Middle frontal gyrus (tissue), 1 donor: ENCODE measurements at regions not wholly inside any gene's neighbourhood (a gene's known extent, or its start where the extent isn't known, plus 50 kb on each side); places are given as distances from the start of the nearest gene placed in this dataset.
"Not testable (repeated sequence)": the region's sequence is repeated elsewhere in the genome, so short reads cannot be mapped to it uniquely, and the experiment has no call there.

Experiments used
- DNase-seq: peaks from one replicate; pipeline ENCODE4 v3.0.0-alpha.2; 2015; ENCODE audit warnings: low spot score; ENCODE audit errors: extremely low spot score

DNA sequence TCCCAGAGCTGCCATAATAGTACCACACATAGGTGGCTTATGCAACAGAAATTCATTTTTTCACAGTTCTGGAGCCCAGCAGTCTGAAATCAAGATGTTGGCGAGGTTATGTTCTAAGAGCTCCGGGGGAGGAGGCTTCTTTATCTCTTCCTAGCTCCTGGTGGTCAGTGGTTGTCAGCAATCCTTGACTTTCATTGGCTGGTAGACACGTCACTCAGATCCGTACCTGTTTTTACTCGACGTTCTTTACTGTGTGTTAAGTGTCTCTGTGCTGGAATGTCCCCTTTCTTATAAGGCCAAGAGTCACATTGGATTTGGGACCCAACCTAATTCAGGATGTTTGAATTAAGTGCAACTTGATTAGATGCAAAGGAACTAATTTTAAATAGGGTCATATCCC is 218.5 kb upstream of the CNTN3 start:
- no peak for DNase-seq

DNA sequence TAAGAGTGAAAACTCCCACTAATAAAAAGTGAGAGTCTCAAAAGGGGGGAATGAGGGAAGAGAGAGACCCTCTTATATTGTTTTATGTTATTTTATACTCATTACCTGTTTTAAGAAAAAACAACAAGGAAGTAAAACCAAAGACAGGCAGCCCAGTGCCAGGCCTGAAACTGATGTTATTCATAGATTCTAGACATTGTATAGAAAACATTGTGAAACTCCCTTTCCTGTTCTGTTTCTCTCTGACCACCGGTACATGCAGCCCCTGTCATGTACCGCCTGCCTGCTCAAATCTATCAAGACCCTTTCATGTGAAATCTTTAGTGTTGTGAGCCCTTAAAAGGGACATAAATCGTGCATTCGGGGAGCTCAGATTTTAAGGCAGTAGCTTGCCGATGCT is 216.4 kb upstream of the CNTN3 start:
- DNase-seq = not testable (repeated sequence)

DNA sequence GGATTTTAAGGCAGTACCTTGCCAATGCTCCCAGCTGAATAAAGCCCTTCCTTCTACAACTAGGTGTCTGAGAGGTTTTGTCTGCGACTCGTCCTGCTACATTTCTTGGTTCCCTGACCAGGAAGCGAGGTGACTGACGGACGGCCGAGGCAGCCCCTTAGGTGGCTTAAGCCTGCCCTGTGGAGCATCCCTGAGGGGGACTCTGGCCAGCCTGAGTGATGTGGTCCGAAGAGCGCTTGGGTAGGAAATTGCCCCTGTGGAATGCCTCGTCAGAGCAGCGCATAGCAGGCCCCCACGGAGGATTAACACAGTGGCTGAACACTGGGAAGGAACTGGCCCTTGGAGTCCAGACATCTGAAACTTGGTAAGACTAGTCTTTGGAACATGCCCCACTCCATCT is 210.9 kb upstream of the CNTN3 start:
- not testable (repeated sequence) for DNase-seq

DNA sequence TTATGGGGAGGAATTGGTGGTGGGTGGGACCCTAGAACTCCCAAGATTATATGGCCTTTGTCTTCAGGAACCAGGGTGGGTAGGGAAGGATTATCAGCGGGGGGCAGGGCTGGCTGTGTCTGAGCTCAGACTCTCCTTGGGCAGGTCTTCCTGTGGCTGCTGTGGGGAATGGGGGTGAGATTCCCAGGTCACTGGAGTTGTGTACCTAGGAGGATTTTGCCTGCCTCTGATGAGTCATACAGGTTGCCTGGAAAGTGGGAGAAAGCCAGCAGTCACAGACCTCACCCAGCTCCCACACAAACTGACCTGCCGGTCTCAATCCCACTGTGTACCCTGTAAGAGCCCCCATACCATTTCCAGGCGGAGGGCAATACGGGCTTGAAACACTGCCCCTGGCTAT is 209.9 kb upstream of the CNTN3 start:
- DNase-seq = no peak

DNA sequence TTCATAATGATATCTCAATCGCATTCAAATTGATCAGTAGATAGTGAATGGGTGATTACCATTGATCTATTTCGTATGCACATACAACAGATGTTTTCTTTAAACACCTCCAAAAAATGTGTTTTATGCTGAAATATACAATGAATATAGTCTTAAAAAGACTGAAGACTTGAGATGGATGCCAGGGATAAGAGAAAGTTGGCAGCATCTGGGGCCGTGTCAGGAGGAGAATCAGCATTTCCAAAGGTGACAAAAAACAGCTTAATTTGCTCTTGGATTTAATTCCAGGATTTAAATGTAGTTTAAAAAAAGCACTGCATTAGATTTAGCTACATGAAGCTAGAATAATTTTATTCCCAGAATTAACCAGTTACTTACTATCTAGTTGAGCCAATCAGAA is 199.7 kb upstream of the CNTN3 start:
- peak; percentile 30 for DNase-seq

DNA sequence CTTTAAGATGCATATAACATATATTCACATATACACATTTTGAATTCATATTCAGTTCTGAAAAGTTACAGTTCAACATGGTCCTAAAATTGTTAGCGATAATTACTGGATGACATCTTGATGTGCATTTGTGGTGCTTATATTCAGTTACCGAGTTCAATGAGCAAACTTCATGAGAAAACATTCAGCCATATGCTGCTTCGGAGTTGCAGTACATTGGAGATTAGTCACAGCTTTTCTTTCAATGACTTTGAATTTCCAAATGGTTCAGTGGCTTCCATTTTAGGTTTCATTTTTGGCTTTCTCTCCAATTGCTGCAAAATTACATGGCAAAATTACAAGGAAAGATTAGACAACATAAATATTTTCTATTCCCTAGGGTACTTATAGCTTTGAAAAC is 198.3 kb upstream of the CNTN3 start:
- DNase-seq = no peak

DNA sequence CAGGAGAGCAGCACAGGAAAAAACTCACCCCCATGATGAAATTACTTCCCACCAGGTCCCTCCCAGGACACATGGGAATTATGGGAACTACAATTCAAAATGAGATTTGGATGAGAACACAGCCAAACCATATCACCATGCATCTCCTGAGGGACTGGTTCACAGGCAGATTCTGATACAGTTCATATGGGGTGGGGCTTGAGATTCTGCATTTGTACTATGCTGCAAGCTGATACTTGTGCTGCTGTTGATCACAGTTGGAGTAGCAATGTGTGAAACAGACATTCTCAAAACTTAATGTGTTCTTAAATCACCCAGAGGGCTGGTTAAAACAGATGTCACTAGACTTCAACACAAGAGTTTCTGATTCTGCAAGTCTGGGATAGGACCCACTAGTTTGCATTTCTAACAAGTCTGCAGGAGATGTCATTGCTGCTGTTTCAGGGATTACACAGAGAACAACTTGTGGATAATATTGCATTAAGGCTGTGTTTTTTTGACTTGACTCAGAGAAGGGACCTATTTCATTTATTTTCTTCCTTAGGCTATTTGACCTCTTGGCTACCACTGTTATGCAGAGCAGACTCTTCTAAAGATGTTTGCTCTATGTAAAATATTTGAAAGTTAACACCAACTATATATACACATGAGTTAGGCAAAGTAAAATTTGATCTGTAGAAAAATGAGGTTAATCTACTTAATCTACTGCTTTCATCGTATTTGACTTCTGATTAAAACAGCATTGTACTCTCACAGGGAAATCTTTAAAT is 194.2 kb upstream of the CNTN3 start:
- DNase-seq = no peak

DNA sequence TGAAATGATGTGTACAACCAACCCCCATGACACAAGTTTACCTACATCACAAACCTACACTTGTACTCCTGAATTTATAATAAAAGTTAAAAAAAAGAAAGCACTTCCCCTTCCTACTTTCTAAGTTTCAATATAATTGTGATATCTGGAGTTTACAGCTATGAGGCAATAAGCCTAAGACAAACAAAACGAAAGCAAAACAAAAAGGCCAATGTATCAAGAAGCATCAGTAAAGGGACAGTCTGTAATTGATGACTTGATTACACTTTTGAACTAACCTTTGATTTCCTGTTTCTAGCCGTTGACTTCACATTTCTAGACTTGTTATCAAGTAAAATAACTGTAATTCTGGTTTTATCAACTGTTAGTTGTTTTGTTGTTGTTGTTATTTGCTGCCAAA is 187.5 kb upstream of the CNTN3 start:
- no peak for DNase-seq

DNA sequence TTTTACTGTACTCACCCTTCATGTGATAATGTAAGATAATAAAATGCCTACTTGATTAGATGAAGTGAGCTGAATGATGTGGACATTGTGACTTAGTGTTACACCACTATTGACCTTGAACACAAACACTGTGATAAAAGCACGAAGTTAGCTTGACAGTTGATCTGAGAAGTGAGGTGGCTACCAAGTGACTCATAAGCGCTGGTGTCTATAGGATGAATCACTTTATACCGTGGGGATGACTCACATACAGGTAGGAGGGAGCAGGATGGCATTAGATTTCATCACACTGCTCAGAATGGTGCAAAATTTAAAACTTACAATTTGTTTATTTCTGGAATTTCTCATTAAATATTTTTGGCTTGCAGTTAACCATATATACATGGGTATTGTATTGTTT is 174.7 kb upstream of the CNTN3 start:
- DNase-seq = no peak

DNA sequence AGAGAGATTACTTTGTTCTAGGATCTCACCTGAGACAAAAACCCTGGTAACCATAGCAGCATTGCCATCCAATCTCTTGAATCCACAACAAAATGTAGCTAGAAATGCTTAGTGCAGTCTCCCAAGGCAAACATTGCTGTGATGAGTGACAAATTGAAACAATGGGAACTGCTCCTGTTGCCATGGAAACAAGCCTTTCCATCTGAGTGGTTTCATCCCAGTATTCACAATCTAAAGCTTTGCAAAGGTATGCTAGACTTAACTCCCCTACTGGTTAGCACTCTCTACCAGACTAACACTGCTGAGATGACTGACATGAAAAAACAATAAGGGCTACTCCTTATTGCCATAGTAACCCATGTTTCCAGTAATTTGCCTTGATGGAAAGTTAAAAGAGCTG is 172.6 kb upstream of the CNTN3 start:
- peak; percentile 7 for DNase-seq

DNA sequence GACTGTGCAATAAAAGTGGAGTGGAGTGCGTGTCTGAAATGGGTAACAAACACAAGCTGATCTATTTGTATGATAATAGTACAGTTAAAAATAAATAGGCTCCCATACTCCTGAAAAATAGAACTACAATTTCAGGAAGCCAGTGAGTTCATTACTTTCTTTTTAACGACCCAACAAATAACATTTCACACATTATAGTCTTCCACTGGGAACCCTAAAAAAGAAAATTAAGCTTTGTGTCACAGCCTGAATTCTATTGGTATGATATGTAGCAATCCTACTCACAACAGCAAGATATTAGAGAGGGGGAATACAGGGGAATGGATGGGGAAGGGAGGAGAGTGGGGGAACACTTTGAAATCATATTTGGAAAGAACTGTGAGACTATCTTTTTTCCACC is 156.9 kb upstream of the CNTN3 start:
- DNase-seq = no peak

DNA sequence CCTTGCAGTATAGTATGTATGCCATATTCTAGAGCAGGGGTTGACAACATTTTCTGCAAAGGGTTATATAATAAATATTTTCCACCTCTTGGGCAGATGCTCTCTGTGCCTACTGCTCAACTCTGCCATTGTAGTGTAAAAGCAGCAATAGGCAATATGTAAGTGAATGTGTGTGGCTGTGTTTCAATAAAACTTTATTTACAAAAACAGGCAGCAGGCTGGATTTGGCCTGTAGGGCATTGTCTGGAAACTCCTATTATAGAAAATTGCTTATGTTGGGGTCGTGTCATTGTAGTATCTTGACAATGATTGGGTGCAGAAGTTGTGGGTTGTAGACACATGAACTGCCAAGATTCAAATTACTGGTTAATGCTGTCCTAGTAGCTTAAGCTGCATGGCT is 153.6 kb upstream of the CNTN3 start:
- no peak for DNase-seq

DNA sequence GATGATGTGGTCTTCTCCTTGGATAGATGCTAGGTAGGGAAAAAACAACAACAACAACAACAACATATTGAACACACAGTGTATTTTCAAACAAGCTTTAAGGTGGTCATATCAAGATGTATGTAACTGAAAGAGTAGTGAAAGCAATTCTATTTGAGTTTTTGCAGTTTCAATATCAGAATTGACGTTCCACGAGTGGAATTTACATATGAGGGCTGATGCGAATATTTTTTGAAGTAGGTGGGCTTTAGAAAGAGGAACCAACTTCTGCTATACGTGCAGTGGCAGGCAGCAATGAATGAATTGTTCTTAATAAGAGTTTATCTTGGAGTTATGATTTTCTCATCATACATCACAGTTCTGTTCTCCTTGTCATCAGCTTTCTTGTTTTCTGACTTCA is 151.9 kb upstream of the CNTN3 start:
- no peak for DNase-seq

DNA sequence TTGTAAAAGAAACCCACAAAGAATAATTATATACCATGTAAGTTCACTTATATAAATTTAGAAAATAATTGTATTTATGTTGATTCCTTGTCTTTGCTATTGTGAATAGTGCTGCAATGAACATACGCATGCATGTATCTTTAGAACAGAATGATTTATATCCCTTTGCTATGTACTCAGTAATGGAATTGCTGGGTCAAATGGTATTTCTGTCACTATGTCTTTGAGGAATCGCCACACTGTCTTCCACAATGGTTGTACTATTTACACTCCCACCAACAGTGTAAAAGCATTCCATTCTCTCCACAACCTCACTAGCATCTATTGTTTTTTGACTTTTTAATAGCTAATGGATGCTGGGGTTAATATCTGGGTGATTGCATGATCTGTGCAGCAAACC is 149.4 kb upstream of the CNTN3 start:
- no peak for DNase-seq

DNA sequence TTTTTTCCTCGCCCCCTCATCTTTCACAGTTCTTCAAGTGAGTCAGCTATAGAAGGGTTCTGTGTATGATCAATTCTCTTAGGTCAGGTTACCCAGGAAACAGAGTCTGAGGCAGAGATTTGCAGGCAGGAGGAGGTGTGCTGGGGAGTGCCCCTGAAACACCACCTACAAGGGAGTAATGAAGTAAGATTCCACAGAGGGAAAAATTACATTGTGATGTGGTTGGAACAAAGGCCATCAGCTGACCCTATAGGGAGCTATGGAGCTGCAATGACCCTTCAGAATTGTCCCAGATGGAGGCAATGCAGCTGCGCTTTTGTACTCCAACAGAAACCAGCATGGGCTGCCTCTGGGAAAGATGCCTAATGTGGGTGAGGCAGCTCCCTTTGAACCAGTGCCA is 142.2 kb upstream of the CNTN3 start:
- DNase-seq = no peak

DNA sequence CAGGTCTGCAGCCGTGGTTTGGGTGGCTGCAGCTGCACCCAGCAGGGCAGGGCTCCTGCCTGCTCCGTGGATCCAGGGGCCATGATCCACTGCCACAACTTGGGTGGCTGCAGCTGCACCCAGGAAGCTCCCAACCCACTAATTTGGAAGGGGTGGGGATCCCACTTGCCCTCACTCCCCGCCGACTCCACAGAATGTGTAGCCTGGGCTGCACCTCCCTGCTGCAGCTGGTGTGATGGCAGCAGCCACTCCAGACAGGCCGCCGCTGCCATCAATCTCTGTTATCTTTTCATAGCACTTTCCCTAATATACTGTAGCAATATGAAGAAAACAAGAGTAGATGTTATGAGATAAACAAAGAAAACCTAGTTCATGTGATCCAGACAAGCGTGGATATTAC is 137.8 kb upstream of the CNTN3 start:
- no peak for DNase-seq

DNA sequence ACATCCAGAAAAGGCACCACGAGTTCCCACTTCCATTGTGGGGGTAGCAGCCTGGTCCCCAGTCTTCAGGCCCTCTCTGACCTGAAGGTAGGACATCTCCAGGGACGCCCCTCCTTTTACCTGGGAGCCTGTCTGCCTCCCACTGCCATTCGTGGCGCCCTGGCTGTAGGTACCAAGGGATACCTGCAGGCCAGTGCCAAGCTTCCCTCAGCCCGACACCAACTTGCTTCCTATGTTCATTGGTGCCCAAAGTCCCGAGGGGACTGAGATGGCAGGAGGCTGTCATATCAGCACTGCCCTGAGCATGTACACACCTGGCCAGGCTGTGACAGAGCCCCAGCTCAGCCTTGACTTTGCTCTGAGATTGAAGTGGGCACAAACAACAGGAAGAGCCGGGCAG is 137.3 kb upstream of the CNTN3 start:
- no peak for DNase-seq

DNA sequence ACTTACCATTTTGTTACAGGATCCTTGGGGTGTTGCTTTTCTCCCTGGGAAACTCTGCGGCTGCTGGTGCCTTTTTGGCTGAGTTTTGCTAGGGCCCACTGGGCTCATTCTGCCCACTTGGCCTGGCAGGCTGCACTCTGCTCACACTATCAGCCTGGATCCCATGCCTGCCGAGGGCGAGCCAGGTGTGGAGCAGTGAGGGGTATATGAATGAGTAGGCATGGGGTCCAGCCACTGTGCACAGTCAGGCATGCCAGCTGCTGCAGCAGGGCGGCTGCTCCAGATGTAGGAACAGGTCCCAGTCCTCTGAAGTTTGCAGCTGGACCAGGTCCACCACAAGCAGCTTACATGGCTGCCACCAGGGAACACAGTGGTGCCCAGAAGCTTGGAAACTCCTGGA is 136.4 kb upstream of the CNTN3 start:
- no peak for DNase-seq

DNA sequence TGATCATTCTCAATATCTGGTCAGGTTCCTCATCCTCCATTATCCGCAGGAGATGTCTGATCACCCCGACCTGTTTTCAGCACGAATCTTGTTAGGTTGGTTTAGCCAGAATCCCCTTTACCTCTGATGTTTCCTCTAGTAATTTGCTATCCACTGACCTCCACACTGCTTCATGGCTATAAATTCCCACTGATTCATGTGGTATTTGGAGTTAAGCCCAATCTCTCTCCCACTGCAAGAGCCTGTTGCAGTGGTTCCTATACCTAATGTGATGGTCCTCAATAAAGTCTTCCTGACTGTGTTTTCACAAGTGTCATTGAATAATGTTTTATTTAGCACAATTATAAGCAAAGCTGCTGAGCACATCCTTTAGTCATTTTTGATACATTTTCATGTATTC is 124.8 kb upstream of the CNTN3 start:
- no peak for DNase-seq

DNA sequence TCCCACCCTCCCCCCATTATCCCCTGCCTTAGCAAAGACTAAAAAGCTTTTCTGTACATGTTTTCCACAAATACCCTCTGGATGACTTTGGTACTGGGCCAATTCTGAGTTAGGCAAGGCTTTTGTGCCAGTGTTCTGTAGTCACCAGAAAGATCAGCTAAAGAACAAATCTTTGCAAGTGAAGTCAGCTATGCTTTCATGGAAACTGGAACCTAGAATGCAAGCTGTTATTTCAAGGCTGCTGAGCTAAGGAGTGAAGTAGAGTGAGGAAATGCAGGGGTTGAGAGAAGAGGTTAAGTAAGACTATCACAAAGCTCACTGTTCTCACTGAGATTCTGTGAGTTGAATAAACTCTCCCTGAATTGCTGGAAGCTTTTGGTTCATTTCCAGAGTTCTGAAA is 107.8 kb upstream of the CNTN3 start:
- no peak for DNase-seq

DNA sequence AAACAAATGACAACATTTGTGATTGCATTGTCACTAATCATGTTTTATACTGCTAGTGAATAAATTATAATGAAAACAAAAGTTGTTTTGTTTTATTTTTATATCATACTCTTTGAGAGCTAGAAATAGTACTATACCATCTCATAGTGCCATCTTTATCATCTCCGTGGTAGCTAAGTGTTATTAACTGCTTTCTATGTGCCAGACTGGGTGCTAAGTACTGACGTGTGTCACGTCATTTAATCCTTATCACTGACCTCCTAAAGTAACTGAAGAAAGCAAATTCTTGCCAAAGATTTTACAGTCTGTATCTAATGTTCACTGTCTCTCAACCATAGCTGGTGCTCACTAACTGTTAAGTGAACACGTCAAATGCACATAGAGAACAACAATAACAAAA is 99.5 kb upstream of the CNTN3 start:
- no peak for DNase-seq

DNA sequence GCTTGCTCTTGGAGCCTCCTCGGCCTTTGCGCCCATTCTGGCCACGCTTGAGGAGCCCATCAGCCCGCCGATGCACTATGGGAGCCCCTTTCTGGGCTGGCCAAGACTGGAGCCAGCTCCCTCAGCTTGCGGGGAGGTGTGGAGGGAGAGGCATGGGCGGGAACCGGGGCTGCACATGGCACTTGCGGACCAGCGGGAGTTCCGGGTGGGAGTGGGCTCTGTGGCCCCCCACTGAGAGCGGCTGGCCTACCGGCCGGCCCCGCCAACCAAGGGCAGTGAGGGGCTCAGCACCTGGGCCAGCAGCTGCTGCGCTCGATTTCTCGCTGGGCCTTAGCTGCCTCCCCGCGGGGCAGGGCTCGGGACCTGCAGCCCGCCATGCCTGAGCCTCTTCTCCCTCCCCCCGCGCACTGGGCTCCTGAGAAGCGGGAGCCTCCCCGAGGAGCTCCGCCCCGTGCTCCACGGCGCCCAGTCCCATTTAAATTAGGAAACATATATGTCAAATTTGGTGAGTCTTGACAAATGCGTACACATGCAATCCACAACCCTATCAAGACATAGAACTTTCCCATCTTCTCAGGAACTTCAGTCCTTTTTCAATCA is 97.6 kb upstream of the CNTN3 start:
- DNase-seq = no peak

DNA sequence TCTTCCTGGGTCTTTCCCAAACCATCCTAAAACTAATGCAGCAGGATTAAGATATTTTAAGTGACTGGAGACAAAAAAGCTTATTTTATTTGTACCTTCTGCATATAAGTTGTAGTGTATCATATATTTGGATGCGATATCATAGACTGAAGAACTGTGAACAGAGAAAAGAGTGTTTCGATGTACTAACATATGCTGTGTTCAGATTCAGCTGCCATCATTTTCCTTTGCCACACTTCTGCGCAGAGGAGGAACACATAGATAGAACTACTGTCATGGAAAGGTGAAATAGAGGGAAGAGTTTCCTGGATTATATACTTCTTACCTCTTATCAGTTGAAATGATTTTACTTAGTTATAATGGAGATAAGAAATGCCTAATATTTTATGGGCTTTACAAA is 95.5 kb upstream of the CNTN3 start:
- DNase-seq = no peak
